GM18870 (cell line): ENCODE measurements at regions not wholly inside any gene's neighbourhood (a gene's known extent, or its start where the extent isn't known, plus 50 kb on each side); places are given as distances from the start of the nearest gene placed in this dataset.
"Not testable (repeated sequence)": the region's sequence is repeated elsewhere in the genome, so short reads cannot be mapped to it uniquely, and the experiment has no call there.

ENCODE experiments used
- ATAC-seq: cut with Tn5 transposase; IDR thresholded peaks from one replicate; pipeline ENCODE4 v1.9.1; 2021; ENCODE audit warnings: moderate library complexity; ENCODE audit not compliant: unreplicated experiment

- no peak for ATAC-seq
Observed at GRCh38 chr12:124126950-124127655, 154.1 kb downstream of the ZNF664 start.

- no peak for ATAC-seq
Observed at GRCh38 chr12:124129132-124129531, 156.1 kb downstream of the ZNF664 start.

GRCh38 chr12:124130691-124131591 is 157.9 kb downstream of the ZNF664 start:
- ATAC-seq, result peak; percentile 76

GRCh38 chr12:124131659-124132058 is 158.6 kb downstream of the ZNF664 start:
- no peak for ATAC-seq

- no peak for ATAC-seq
Observed at GRCh38 chr12:124132530-124132929, 159.5 kb downstream of the ZNF664 start.

GRCh38 chr12:124136796-124137195 is 158.1 kb upstream of the RFLNA start:
- ATAC-seq, result no peak

- ATAC-seq, result no peak
Observed at GRCh38 chr12:124140944-124141486, 153.9 kb upstream of the RFLNA start.

- not testable (repeated sequence) for ATAC-seq
Observed at GRCh38 chr12:124141611-124142010, 153.3 kb upstream of the RFLNA start.

- ATAC-seq, result no peak
Observed at GRCh38 chr12:124142395-124143035, 152.4 kb upstream of the RFLNA start.

GRCh38 chr12:124143726-124144125 is 151.2 kb upstream of the RFLNA start:
- ATAC-seq, result no peak

- ATAC-seq, result no peak
Observed at GRCh38 chr12:124144531-124145194, 150.2 kb upstream of the RFLNA start.

GRCh38 chr12:124147027-124147426 is 147.9 kb upstream of the RFLNA start:
- ATAC-seq, result no peak

- no peak for ATAC-seq
Observed at GRCh38 chr12:124147575-124147974, 147.3 kb upstream of the RFLNA start.

GRCh38 chr12:124148481-124149273 is 146.2 kb upstream of the RFLNA start:
- ATAC-seq, result no peak

GRCh38 chr12:124149287-124149686 is 145.6 kb upstream of the RFLNA start:
- ATAC-seq, result no peak

GRCh38 chr12:124150168-124150567 is 144.7 kb upstream of the RFLNA start:
- no peak for ATAC-seq

- no peak for ATAC-seq
Observed at GRCh38 chr12:124151583-124151982, 143.3 kb upstream of the RFLNA start.

GRCh38 chr12:124152731-124153130 is 142.2 kb upstream of the RFLNA start:
- ATAC-seq, result no peak

- ATAC-seq, result no peak
Observed at GRCh38 chr12:124153392-124153791, 141.5 kb upstream of the RFLNA start.

GRCh38 chr12:124157406-124157805 is 137.5 kb upstream of the RFLNA start:
- ATAC-seq, result no peak
